Lung microvascular endothelial cell (primary cell): ENCODE measurements at regions not wholly inside any gene's neighbourhood (a gene's known extent, or its start where the extent isn't known, plus 50 kb on each side); places are given as distances from the start of the nearest gene placed in this dataset.

Experiments
- DNase-seq, 2 donors: peaks; one replicate each; pipeline versions ENCODE4 v3.0.0 to v3.0.0-alpha.2; 2010; ENCODE audit warnings: low read depth in 2 of 2

- no peak for DNase-seq
Measured at GRCh38 chr3:77967621-77968020, 927.7 kb downstream of the ROBO2 start.

- no peak for DNase-seq
Measured at GRCh38 chr3:77976079-77976478, 936.2 kb downstream of the ROBO2 start.

- DNase-seq: no peak
Measured at GRCh38 chr3:78003090-78003489, 963.2 kb downstream of the ROBO2 start.

- no peak for DNase-seq
Measured at GRCh38 chr3:78004571-78004970, 964.7 kb downstream of the ROBO2 start.

GRCh38 chr3:78013653-78014052 lies 973.8 kb downstream of the ROBO2 start:
- no peak for DNase-seq

GRCh38 chr3:78015856-78016255 lies 976.0 kb downstream of the ROBO2 start:
- no peak for DNase-seq

- DNase-seq: no peak
Measured at GRCh38 chr3:78021710-78022109, 981.8 kb downstream of the ROBO2 start.

GRCh38 chr3:78022232-78022631 lies 982.3 kb downstream of the ROBO2 start:
- DNase-seq: no peak

GRCh38 chr3:78023257-78023656 lies 983.4 kb downstream of the ROBO2 start:
- DNase-seq: no peak

GRCh38 chr3:78025916-78026315 lies 986.0 kb downstream of the ROBO2 start:
- DNase-seq: no peak

GRCh38 chr3:78026318-78026828 lies 986.5 kb downstream of the ROBO2 start:
- DNase-seq: no peak

- no peak for DNase-seq
Measured at GRCh38 chr3:78029775-78030174, 989.9 kb downstream of the ROBO2 start.

- DNase-seq: no peak
Measured at GRCh38 chr3:78035131-78035641, 995.3 kb downstream of the ROBO2 start.

GRCh38 chr3:78041486-78041885 lies 1001.6 kb downstream of the ROBO2 start:
- peak in 1 of 2 donors; percentile 0 for DNase-seq

- no peak for DNase-seq
Measured at GRCh38 chr3:78046566-78046965, 1006.7 kb downstream of the ROBO2 start.

GRCh38 chr3:78048698-78049097 lies 1008.8 kb downstream of the ROBO2 start:
- peak in 1 of 2 donors; percentile 39 for DNase-seq

GRCh38 chr3:78049521-78049920 lies 1009.6 kb downstream of the ROBO2 start:
- DNase-seq: no peak

- no peak for DNase-seq
Measured at GRCh38 chr3:78050276-78051065, 1010.6 kb downstream of the ROBO2 start.

- DNase-seq: no peak
Measured at GRCh38 chr3:78052746-78053145, 1012.8 kb downstream of the ROBO2 start.

GRCh38 chr3:78066287-78066686 lies 1026.4 kb downstream of the ROBO2 start:
- no peak for DNase-seq

GRCh38 chr3:78070188-78070587 lies 1030.3 kb downstream of the ROBO2 start:
- no peak for DNase-seq

GRCh38 chr3:78076379-78076778 lies 1036.5 kb downstream of the ROBO2 start:
- no peak for DNase-seq

GRCh38 chr3:78077178-78077577 lies 1037.3 kb downstream of the ROBO2 start:
- no peak for DNase-seq
